ENCODE measurements at regions not wholly inside any gene's neighbourhood (a gene's known extent, or its start where the extent isn't known, plus 50 kb on each side); places are given as distances from the start of the nearest gene placed in this dataset.

- H3K27me3 ChIP-seq = no peaks in the 10 kb centered on the region
- H3K9me3 ChIP-seq = no peaks in the 10 kb centered on the region
- intact Hi-C loops (cut with DNase I) = no loop called here
- H3K4me3 ChIP-seq = no peak overlapping the region
- H3K36me3 ChIP-seq = no peaks in the 10 kb centered on the region
- WGBS = 91% methylated on average over 5 of the region's 5 CpGs
- DNase-seq (ENCODE audit: extremely low spot score) = no peak
- no peak overlapping the region for H3K27ac ChIP-seq (replicated peaks in 1 of 4)
- no peaks in the 10 kb centered on the region for H3K4me1 ChIP-seq
- TF ChIP-seq, protein P1, sequence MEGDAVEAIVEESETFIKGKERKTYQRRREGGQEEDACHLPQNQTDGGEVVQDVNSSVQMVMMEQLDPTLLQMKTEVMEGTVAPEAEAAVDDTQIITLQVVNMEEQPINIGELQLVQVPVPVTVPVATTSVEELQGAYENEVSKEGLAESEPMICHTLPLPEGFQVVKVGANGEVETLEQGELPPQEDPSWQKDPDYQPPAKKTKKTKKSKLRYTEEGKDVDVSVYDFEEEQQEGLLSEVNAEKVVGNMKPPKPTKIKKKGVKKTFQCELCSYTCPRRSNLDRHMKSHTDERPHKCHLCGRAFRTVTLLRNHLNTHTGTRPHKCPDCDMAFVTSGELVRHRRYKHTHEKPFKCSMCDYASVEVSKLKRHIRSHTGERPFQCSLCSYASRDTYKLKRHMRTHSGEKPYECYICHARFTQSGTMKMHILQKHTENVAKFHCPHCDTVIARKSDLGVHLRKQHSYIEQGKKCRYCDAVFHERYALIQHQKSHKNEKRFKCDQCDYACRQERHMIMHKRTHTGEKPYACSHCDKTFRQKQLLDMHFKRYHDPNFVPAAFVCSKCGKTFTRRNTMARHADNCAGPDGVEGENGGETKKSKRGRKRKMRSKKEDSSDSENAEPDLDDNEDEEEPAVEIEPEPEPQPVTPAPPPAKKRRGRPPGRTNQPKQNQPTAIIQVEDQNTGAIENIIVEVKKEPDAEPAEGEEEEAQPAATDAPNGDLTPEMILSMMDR (IDR thresholded peaks at IDR 0.05) = no peak
- TF ChIP-seq EP300 (IDR thresholded peaks at IDR 0.05) (no peak), POLR2AphosphoS5 (IDR thresholded peaks at IDR 0.05) (no peak), POLR2A (IDR thresholded peaks at IDR 0.05; ENCODE audit: low read depth) (no peak)
Observed at GRCh38 chr4:54418468-54418867, 189.4 kb downstream of the PDGFRA start.

- no peaks in the 10 kb centered on the region for H3K36me3 ChIP-seq
- H3K27ac ChIP-seq (replicated peaks in 1 of 4) = no peak overlapping the region
- no peak overlapping the region for H3K4me3 ChIP-seq
- H3K4me1 ChIP-seq = no peaks in the 10 kb centered on the region
- no peaks in the 10 kb centered on the region for H3K27me3 ChIP-seq
- H3K9me3 ChIP-seq = no peaks in the 10 kb centered on the region
- 77% methylated on average over 1 of the region's 1 CpG for WGBS
- intact Hi-C loops (cut with DNase I) = no loop called here
- TF ChIP-seq POLR2AphosphoS5 (IDR thresholded peaks at IDR 0.05) = no peak
- TF ChIP-seq POLR2A (IDR thresholded peaks at IDR 0.05; ENCODE audit: low read depth) = no peak
- TF ChIP-seq, protein P1 (IDR thresholded peaks at IDR 0.05) = no peak
- TF ChIP-seq EP300 (IDR thresholded peaks at IDR 0.05) = no peak
- DNase-seq (ENCODE audit: extremely low spot score) = no peak
Observed at GRCh38 chr4:54423066-54423465, 194.0 kb downstream of the PDGFRA start.

DNA sequence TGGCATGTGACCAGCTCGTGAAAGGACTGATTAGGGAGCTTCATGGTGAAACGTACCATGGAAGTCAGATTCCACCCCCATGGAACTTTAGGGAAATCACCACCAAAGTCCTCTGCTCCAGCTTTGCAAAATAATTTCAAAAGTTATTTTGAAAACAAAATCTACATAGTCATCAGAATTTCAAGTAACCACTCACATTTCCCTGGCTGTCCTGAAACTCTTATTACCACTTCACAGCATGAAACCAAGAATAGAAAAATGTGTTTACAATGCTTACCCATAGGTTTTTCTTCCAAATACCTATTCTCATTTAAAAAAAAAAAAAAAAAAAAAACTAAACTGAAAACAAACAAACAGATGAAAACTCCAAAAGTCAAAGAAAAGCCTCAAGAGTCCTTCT, 198.7 kb downstream of the PDGFRA start:
- Histone ChIP-seq H3K36me3 (no peaks in the 10 kb centered on the region), H3K4me3 (no peak overlapping the region)
- intact Hi-C loops (cut with DNase I) = no loop called here

DNA sequence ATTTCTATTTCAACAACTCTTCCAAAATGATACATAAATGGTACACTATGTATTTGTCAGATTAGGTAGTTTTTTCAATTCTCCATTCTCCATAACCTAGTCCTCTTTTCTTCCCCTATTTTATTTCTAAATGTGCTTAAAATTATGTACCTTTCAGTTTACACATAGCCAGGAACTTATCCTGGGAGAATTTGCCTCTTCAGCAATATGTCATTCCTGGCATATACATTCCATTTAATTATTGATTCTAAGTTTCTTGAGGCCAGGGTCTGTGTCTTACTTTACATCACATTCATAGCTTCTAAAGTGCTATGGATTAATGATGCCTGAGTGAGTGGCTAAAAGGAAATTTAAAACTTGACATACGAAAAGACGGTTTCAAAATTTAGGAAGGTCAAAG, 199.8 kb downstream of the PDGFRA start:
- DNase-seq (ENCODE audit: extremely low spot score) = no peak
- no peaks in the 10 kb centered on the region for H3K9me3 ChIP-seq
- no peak overlapping the region for H3K4me3 ChIP-seq
- intact Hi-C loops (cut with DNase I) = no loop called here
- no peaks in the 10 kb centered on the region for H3K27me3 ChIP-seq
- H3K4me1 ChIP-seq = no peaks in the 10 kb centered on the region
- no peaks in the 10 kb centered on the region for H3K36me3 ChIP-seq
- H3K27ac ChIP-seq (replicated peaks in 1 of 4) = no peak overlapping the region
- 42% methylated on average over 2 of the region's 2 CpGs for WGBS
- TF ChIP-seq, protein P1 (IDR thresholded peaks at IDR 0.05) = no peak
- TF ChIP-seq POLR2AphosphoS5 (IDR thresholded peaks at IDR 0.05) (no peak), EP300 (IDR thresholded peaks at IDR 0.05) (no peak), POLR2A (IDR thresholded peaks at IDR 0.05; ENCODE audit: low read depth) (no peak)

More for the DNA sequence above, 198.7 kb downstream of the PDGFRA start:
- H3K27me3 ChIP-seq = no peaks in the 10 kb centered on the region
- H3K27ac ChIP-seq (replicated peaks in 1 of 4) = no peak overlapping the region
- TF ChIP-seq POLR2A (IDR thresholded peaks at IDR 0.05; ENCODE audit: low read depth) (no peak), POLR2AphosphoS5 (IDR thresholded peaks at IDR 0.05) (no peak), EP300 (IDR thresholded peaks at IDR 0.05) (no peak)
- TF ChIP-seq, protein P1 (IDR thresholded peaks at IDR 0.05) = no peak
- H3K9me3 ChIP-seq = no peaks in the 10 kb centered on the region
- no peaks in the 10 kb centered on the region for H3K4me1 ChIP-seq
- WGBS = 84% methylated on average over 2 of the region's 2 CpGs
- DNase-seq (ENCODE audit: extremely low spot score) = no peak

GRCh38 chr4:54433686-54434085, 204.6 kb downstream of the PDGFRA start:
- intact Hi-C loops (cut with DNase I) = no loop called here
- no peaks in the 10 kb centered on the region for H3K9me3 ChIP-seq
- H3K27ac ChIP-seq (replicated peaks in 1 of 4) = no peak overlapping the region
- WGBS = 79% methylated on average over 3 of the region's 3 CpGs
- DNase-seq (ENCODE audit: extremely low spot score) = no peak
- no peaks in the 10 kb centered on the region for H3K4me1 ChIP-seq
- no peaks in the 10 kb centered on the region for H3K36me3 ChIP-seq
- no peak overlapping the region for H3K4me3 ChIP-seq
- H3K27me3 ChIP-seq = no peaks in the 10 kb centered on the region
- TF ChIP-seq POLR2A (IDR thresholded peaks at IDR 0.05; ENCODE audit: low read depth) (no peak), EP300 (IDR thresholded peaks at IDR 0.05) (no peak), POLR2AphosphoS5 (IDR thresholded peaks at IDR 0.05) (no peak)
- TF ChIP-seq, protein P1 (IDR thresholded peaks at IDR 0.05) = peak; percentile 6 to 34 (median 24)
